RWPE2 (cell line): ENCODE measurements at regions not wholly inside any gene's neighbourhood (a gene's known extent, or its start where the extent isn't known, plus 50 kb on each side); places are given as distances from the start of the nearest gene placed in this dataset.

Source experiments
- ATAC-seq: fragments of 200-7000 bp; cut with Tn5 transposase; 3 replicates; pipeline ENCODE4 v1.9.1; 2021; ENCODE audit warnings: low read depth
- DNase-seq: peaks from one replicate; pipeline ENCODE4 v3.0.0-alpha.2; 2020; ENCODE audit warnings: low spot score
- H3K27ac ChIP-seq: fragments of 450-650 bp; 2 replicates; pipeline ENCODE4 v1.5.1; 2017; ENCODE audit warnings: mild to moderate bottlenecking; ENCODE audit not compliant: poor library complexity, severe bottlenecking
- H3K27me3 ChIP-seq: fragments of 250-450 bp; sonication (Bioruptor Pico); 2 replicates; pipeline ENCODE4 v1.5.1; 2021; ENCODE audit warnings: mild to moderate bottlenecking, moderate library complexity; ENCODE audit not compliant: insufficient read depth, poor library complexity, severe bottlenecking
- H3K36me3 ChIP-seq: fragments of 250-450 bp; sonication (Bioruptor Pico); 2 replicates; pipeline ENCODE4 v1.5.1; 2020; ENCODE audit warnings: low read depth, mild to moderate bottlenecking, moderate library complexity
- H3K4me1 ChIP-seq: fragments of 250-450 bp; sonication (Bioruptor Pico); 2 replicates; pipeline ENCODE4 v1.5.1; 2021; ENCODE audit warnings: mild to moderate bottlenecking, moderate library complexity; ENCODE audit not compliant: insufficient read depth, poor library complexity, severe bottlenecking
- H3K4me3 ChIP-seq: fragments of 250-450 bp; sonication (Bioruptor Pico); 2 replicates; pipeline ENCODE4 v1.5.1; 2021; ENCODE audit warnings: mild to moderate bottlenecking, moderate library complexity; ENCODE audit not compliant: severe bottlenecking
- H3K9me3 ChIP-seq: fragments of 250-450 bp; sonication (Bioruptor Pico); 2 replicates; pipeline ENCODE4 v1.5.1; 2021; ENCODE audit warnings: mild to moderate bottlenecking, moderate library complexity; ENCODE audit not compliant: severe bottlenecking
- TF ChIP-seq, protein P1 (sequence below): fragments of 450-650 bp; IDR thresholded peaks from one replicate; pipeline ENCODE4 v1.5.1; 2017; ENCODE audit warnings: mild to moderate bottlenecking, moderate library complexity; ENCODE audit not compliant: poor library complexity, severe bottlenecking

DNA sequence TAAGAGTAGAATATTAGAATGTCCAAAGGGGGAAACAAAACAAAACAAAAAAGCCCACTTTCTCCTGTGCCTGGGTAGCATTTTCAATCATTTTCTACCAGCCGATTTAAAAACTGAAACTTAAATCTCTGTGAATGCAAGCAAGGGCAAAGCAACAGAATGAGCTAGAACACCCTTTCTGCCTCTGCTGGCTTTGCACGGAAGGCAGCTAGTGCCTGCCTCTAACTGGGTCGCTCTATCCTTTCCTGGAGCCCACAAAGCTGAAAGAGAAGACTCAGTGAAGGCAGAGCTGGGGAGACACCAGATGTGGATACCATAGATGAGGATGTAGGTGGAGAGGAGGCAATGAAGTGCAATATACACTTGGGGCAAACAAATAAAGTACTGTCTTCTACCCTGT lies 248.9 kb upstream of the TTC29 start:
- DNase-seq, result no peak

DNA sequence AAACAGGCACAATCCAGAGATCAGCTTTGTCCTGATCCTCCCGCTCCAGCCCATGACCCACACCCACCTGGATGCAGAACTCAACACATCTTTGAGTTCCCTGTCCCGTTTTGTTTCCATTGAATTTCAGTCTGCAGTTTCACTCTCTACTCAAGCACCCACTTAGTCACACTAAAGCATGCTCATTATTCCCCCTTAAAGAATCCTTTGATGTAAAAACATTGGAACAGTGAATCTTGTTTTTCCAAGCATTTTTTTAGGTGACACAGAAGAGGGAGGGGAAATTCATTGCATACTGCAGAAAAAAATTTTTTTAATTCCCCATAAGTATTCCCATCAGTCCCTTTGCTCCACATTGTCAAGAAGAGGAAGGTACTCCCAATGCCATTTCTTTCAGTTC lies 249.7 kb upstream of the TTC29 start:
- DNase-seq, result no peak
- Histone ChIP-seq H3K9me3 (no peaks in the 10 kb centered on the region), H3K36me3 (no peaks in the 10 kb centered on the region), H3K4me3 (no peak overlapping the region), H3K4me1 (no peaks in the 10 kb centered on the region), H3K27me3 (no peaks in the 10 kb centered on the region), H3K27ac (no peak overlapping the region)
- TF ChIP-seq, protein P1, sequence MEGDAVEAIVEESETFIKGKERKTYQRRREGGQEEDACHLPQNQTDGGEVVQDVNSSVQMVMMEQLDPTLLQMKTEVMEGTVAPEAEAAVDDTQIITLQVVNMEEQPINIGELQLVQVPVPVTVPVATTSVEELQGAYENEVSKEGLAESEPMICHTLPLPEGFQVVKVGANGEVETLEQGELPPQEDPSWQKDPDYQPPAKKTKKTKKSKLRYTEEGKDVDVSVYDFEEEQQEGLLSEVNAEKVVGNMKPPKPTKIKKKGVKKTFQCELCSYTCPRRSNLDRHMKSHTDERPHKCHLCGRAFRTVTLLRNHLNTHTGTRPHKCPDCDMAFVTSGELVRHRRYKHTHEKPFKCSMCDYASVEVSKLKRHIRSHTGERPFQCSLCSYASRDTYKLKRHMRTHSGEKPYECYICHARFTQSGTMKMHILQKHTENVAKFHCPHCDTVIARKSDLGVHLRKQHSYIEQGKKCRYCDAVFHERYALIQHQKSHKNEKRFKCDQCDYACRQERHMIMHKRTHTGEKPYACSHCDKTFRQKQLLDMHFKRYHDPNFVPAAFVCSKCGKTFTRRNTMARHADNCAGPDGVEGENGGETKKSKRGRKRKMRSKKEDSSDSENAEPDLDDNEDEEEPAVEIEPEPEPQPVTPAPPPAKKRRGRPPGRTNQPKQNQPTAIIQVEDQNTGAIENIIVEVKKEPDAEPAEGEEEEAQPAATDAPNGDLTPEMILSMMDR, result no peak
- ATAC-seq, result no peak

More for the DNA sequence above, 248.9 kb upstream of the TTC29 start:
- ATAC-seq, result no peak
- H3K27ac ChIP-seq, result no peak overlapping the region
- H3K27me3 ChIP-seq, result no peaks in the 10 kb centered on the region
- H3K9me3 ChIP-seq, result no peaks in the 10 kb centered on the region
- H3K36me3 ChIP-seq, result no peaks in the 10 kb centered on the region
- H3K4me3 ChIP-seq, result no peak overlapping the region
- TF ChIP-seq, protein P1, result no peak
- no peaks in the 10 kb centered on the region for H3K4me1 ChIP-seq

DNA sequence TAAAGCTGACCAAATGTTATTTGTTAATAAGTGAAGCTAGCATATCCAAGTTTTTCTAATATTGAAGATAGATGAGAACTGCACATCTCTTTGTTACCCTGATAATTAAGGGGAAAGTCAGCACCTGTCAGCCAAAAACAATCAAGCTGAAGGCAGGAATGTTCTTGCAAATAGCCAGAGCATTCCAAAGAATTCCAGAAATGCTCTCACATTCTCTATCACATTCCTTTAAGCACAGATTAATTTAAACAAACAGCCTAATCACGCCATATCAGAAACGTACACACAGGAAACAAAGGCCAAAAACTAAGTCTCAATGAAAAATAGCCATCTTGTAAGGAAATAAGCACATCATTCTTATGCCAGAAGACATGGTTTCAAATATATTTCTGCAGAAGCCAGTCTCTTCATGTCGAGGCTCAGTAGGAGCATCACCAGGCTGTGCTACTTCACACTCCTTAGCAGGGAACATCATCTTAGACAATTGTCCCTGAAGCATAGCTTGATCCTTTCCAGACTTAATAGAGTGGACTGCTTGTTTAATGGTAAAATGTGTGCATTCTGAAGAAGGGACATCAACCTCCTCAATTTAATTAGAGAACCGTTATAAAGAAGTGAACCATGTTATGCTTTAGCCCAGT lies 252.9 kb upstream of the TTC29 start:
- ATAC-seq (no peak), DNase-seq (no peak)
- no peaks in the 10 kb centered on the region for H3K9me3 ChIP-seq
- TF ChIP-seq, protein P1, result no peak
- no peaks in the 10 kb centered on the region for H3K4me1 ChIP-seq
- H3K36me3 ChIP-seq, result no peaks in the 10 kb centered on the region
- H3K27ac ChIP-seq, result no peak overlapping the region
- no peak overlapping the region for H3K4me3 ChIP-seq
- H3K27me3 ChIP-seq, result no peaks in the 10 kb centered on the region

DNA sequence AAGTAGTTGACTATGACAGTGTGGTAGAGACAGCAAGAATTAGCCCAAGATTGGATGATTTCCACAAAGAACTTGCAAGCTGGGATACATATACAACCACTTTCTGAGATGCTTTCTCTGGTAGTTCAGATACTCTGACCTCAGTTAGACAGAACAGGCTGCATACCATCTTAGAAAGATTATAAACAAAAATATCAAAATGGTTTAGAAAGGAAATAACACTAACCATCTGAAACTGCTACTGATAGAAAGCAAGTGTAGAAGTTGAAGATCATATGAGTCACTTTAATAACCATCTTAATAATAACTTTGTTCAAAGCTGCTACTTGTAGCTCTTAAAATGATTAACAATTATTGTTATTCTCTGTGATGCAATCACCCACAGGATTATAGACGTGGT lies 255.4 kb upstream of the TTC29 start:
- Histone ChIP-seq H3K27me3 (no peaks in the 10 kb centered on the region), H3K36me3 (no peaks in the 10 kb centered on the region), H3K9me3 (no peaks in the 10 kb centered on the region), H3K4me1 (no peaks in the 10 kb centered on the region), H3K27ac (no peak overlapping the region), H3K4me3 (no peak overlapping the region)
- ATAC-seq (no peak), DNase-seq (no peak)
- TF ChIP-seq, protein P1, result no peak

DNA sequence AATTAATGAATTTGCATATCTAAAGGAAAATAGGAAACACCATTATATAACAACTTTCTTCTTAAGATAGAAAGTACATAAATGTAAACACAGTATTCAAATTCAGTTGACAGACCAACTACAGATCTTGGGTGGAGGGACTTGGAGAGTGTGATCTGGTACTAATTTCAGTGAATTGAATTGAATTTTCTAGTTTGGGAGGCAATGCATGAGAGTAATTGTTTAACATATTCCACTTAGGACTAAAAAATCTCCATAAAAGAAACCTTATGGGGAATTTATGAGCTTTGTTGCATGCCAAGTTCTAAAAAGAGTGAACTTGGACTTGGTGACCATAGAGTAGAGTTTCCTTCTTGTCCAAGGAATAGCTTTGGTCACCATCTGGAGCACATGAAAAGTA lies 261.1 kb upstream of the TTC29 start:
- DNase-seq, result no peak
- H3K4me1 ChIP-seq, result no peaks in the 10 kb centered on the region
- H3K9me3 ChIP-seq, result no peaks in the 10 kb centered on the region
- no peaks in the 10 kb centered on the region for H3K36me3 ChIP-seq
- H3K27me3 ChIP-seq, result no peaks in the 10 kb centered on the region
- ATAC-seq, result no peak
- H3K27ac ChIP-seq, result no peak overlapping the region
- no peak overlapping the region for H3K4me3 ChIP-seq
- TF ChIP-seq, protein P1, result no peak
